GM19023 (cell line): ENCODE measurements at regions not wholly inside any gene's neighbourhood (a gene's known extent, or its start where the extent isn't known, plus 50 kb on each side); places are given as distances from the start of the nearest gene placed in this dataset.

ENCODE experiments used
- ATAC-seq: cut with Tn5 transposase; IDR thresholded peaks from one replicate; pipeline ENCODE4 v1.9.1; 2021; ENCODE audit warnings: mild to moderate bottlenecking, moderate library complexity; ENCODE audit not compliant: unreplicated experiment

- ATAC-seq = no peak
Measured at GRCh38 chr5:6831678-6832671, 118.7 kb downstream of the TENT4A start.

GRCh38 chr5:6832994-6833393 lies 119.8 kb downstream of the TENT4A start:
- ATAC-seq = no peak

GRCh38 chr5:6833406-6833805 lies 120.2 kb downstream of the TENT4A start:
- ATAC-seq = no peak

GRCh38 chr5:6837095-6837494 lies 123.9 kb downstream of the TENT4A start:
- no peak for ATAC-seq

GRCh38 chr5:6837519-6838110 lies 124.4 kb downstream of the TENT4A start:
- ATAC-seq = no peak

- no peak for ATAC-seq
Measured at GRCh38 chr5:6838736-6839135, 125.5 kb downstream of the TENT4A start.

- no peak for ATAC-seq
Measured at GRCh38 chr5:6840136-6840793, 127.0 kb downstream of the TENT4A start.

- no peak for ATAC-seq
Measured at GRCh38 chr5:6843335-6843734, 130.1 kb downstream of the TENT4A start.

- no peak for ATAC-seq
Measured at GRCh38 chr5:6843821-6844220, 130.6 kb downstream of the TENT4A start.

GRCh38 chr5:6845856-6846255 lies 132.6 kb downstream of the TENT4A start:
- no peak for ATAC-seq

GRCh38 chr5:6847870-6848269 lies 134.6 kb downstream of the TENT4A start:
- no peak for ATAC-seq

- no peak for ATAC-seq
Measured at GRCh38 chr5:6849316-6850105, 136.3 kb downstream of the TENT4A start.

GRCh38 chr5:6850106-6850432 lies 136.8 kb downstream of the TENT4A start:
- ATAC-seq = no peak

- no peak for ATAC-seq
Measured at GRCh38 chr5:6856653-6857052, 143.4 kb downstream of the TENT4A start.

GRCh38 chr5:6858419-6858818 lies 145.2 kb downstream of the TENT4A start:
- no peak for ATAC-seq

- no peak for ATAC-seq
Measured at GRCh38 chr5:6859023-6859422, 145.8 kb downstream of the TENT4A start.

GRCh38 chr5:6859951-6860638 lies 146.9 kb downstream of the TENT4A start:
- no peak for ATAC-seq

GRCh38 chr5:6861036-6861435 lies 147.8 kb downstream of the TENT4A start:
- no peak for ATAC-seq

- no peak for ATAC-seq
Measured at GRCh38 chr5:6861667-6862066, 148.4 kb downstream of the TENT4A start.

GRCh38 chr5:6862306-6862705 lies 149.1 kb downstream of the TENT4A start:
- ATAC-seq = no peak
